ENCODE measurements at regions not wholly inside any gene's neighbourhood (a gene's known extent, or its start where the extent isn't known, plus 50 kb on each side); places are given as distances from the start of the nearest gene placed in this dataset.

DNA sequence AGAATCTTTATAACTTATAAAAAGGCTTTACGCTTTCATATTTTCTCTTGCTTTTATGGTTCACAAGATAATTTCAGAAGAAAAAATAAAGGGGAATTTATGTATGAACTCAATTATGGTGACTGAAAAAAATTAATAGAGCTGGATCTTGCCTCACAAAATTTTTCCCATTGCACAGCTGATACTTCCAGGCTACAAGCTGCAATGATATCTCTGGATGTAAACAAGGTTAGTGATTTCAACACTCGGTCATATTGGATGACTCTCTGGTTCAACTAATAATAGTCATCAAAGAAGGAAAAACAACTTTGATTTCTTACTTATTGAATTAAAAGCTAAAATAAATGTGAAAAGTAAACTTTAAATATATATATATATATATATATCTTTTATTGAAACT lies 868.0 kb downstream of the FAT4 start:
- Histone ChIP-seq H2AFZ (ENCODE audit: low read depth, low read length) (no peak overlapping the region), H3K4me3 (replicated peaks in 1 of 3; ENCODE audit: insufficient read depth in 1 of 3, low read depth in 1 of 3, low read length in 3 of 3) (no peak overlapping the region), H3K9me1 (replicated peaks; ENCODE audit: control insufficient read depth, extremely low read depth, insufficient read depth, low read length) (no peaks in the 10 kb centered on the region), H3K79me2 (ENCODE audit: control insufficient read depth, insufficient read depth, low read length) (no peaks in the 10 kb centered on the region), H3K36me3 (ENCODE audit: control insufficient read depth in 2 of 2, extremely low read depth in 1 of 2, insufficient read depth in 2 of 2, low read length in 2 of 2) (no peaks in the 10 kb centered on the region), H4K20me1 (replicated peaks; ENCODE audit: control insufficient read depth, extremely low read depth, insufficient read depth, low read length) (no peaks in the 10 kb centered on the region), H3K27me3 (ENCODE audit: control insufficient read depth in 2 of 2, insufficient read depth in 2 of 2, low read length in 2 of 2) (no peaks in the 10 kb centered on the region), H3K27ac (ENCODE audit: insufficient read depth, low read depth, low read length) (no peak overlapping the region), H3K9me3 (replicated peaks; ENCODE audit: control insufficient read depth, insufficient read depth, low read length) (no peaks in the 10 kb centered on the region), H3K9ac (replicated peaks; ENCODE audit: extremely low read depth, insufficient read depth, low read length) (no peak overlapping the region), H3K4me1 (ENCODE audit: control insufficient read depth, extremely low read depth, insufficient read depth, low read length) (no peaks in the 10 kb centered on the region), H3K4me2 (ENCODE audit: insufficient read depth, low read length) (no peak overlapping the region)
- DNase-seq (ENCODE audit: low read depth, low spot score), result no peak
- TF ChIP-seq EZH2 (IDR thresholded peaks at IDR 0.05; ENCODE audit: borderline replicate concordance, low read depth, low read length, severe bottlenecking), result no peak
- no peak for TF ChIP-seq POLR2AphosphoS5 (IDR thresholded peaks at IDR 0.05; ENCODE audit: insufficient read depth, low read depth, low read length)
- TF ChIP-seq, protein P1, sequence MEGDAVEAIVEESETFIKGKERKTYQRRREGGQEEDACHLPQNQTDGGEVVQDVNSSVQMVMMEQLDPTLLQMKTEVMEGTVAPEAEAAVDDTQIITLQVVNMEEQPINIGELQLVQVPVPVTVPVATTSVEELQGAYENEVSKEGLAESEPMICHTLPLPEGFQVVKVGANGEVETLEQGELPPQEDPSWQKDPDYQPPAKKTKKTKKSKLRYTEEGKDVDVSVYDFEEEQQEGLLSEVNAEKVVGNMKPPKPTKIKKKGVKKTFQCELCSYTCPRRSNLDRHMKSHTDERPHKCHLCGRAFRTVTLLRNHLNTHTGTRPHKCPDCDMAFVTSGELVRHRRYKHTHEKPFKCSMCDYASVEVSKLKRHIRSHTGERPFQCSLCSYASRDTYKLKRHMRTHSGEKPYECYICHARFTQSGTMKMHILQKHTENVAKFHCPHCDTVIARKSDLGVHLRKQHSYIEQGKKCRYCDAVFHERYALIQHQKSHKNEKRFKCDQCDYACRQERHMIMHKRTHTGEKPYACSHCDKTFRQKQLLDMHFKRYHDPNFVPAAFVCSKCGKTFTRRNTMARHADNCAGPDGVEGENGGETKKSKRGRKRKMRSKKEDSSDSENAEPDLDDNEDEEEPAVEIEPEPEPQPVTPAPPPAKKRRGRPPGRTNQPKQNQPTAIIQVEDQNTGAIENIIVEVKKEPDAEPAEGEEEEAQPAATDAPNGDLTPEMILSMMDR (IDR thresholded peaks at IDR 0.05; ENCODE audit: extremely low read depth in 1 of 2, insufficient read depth in 1 of 2, low read depth in 1 of 2, low read length in 2 of 2), result no peak
- no peak for TF ChIP-seq FOS (IDR thresholded peaks at IDR 0.05; ENCODE audit: borderline replicate concordance, insufficient read depth, low read length)
- TF ChIP-seq JUN (IDR thresholded peaks at IDR 0.05; ENCODE audit: borderline replicate concordance, insufficient read depth, insufficient read length, low read depth), result no peak
- no peak for TF ChIP-seq MAX (IDR thresholded peaks at IDR 0.05; ENCODE audit: insufficient read depth, insufficient read length)
- no peak for TF ChIP-seq MYC (IDR thresholded peaks at IDR 0.05; ENCODE audit: low read depth, low read length)
- TF ChIP-seq GATA2 (IDR thresholded peaks at IDR 0.05; ENCODE audit: insufficient read depth, insufficient read length, low read depth, low read length), result no peak
- no peak for TF ChIP-seq POLR2A (IDR thresholded peaks at IDR 0.05; ENCODE audit: low read depth, low read length)
- ChIA-PET POLR2A (no interaction called here), CTCF (no interaction called here)
- dilution Hi-C loops (cut with MboI; ENCODE audit: extremely low pct_ligation_motif_present, low sequenced_read_pairs) (no loop called here), intact Hi-C loops (cut with micrococcal nuclease) (no loop called here)
- FAIRE-seq, result no peak
- no TSS peak for BruUV-seq (replicated peaks)
